ENCODE measurements at regions not wholly inside any gene's neighbourhood (a gene's known extent, or its start where the extent isn't known, plus 50 kb on each side); places are given as distances from the start of the nearest gene placed in this dataset.

DNA sequence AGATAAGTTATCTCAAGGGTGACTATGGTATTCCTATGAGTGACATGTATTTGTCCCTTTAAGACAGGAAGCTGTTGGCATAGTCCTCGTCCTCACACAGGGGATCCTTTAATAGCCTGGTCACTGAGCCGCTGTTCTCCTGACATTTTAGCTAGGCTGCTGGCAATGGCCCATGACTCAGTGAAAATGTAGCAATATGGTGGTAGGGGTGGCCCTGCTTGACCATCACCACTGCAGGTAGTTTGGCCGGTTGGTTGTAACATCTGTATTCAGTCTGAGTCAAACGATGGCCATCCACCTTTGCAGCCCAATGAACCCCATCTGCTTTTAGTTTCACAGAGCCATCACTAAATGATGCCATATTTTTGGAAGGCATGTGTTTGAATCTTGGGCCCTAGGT, 110.1 kb upstream of the RAB18 start:
- no peak overlapping the region for H3K4me3 ChIP-seq (ENCODE audit: low read depth, low read length)
- DNase-seq (ENCODE audit: low read depth) = no peak
- TF ChIP-seq, protein P1, sequence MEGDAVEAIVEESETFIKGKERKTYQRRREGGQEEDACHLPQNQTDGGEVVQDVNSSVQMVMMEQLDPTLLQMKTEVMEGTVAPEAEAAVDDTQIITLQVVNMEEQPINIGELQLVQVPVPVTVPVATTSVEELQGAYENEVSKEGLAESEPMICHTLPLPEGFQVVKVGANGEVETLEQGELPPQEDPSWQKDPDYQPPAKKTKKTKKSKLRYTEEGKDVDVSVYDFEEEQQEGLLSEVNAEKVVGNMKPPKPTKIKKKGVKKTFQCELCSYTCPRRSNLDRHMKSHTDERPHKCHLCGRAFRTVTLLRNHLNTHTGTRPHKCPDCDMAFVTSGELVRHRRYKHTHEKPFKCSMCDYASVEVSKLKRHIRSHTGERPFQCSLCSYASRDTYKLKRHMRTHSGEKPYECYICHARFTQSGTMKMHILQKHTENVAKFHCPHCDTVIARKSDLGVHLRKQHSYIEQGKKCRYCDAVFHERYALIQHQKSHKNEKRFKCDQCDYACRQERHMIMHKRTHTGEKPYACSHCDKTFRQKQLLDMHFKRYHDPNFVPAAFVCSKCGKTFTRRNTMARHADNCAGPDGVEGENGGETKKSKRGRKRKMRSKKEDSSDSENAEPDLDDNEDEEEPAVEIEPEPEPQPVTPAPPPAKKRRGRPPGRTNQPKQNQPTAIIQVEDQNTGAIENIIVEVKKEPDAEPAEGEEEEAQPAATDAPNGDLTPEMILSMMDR (IDR thresholded peaks at IDR 0.05; ENCODE audit: low read depth, low read length, missing control alignments) = no peak
- in situ Hi-C loops (cut with HindIII; ENCODE audit: low sequenced_read_pairs) = no loop called here

DNA sequence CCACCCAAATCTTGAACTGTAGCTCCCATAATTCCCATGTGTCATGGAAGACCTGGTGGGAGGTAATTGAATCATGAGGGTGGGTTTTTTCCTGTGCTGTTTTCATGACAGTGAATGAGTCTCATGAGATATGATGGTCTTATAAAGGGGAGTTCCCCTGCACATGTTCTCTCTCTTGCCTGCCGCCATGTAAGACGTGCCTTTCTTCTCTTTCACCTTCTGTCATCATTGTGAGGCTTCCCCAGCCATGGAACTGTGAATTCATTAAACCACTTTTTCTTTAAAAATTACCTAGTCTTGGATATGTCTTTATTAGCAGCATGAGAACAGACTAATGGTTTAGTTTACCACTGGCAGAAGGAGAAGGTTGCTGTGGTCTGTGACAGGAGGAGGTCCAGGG, 111.5 kb upstream of the RAB18 start:
- in situ Hi-C loops (cut with HindIII; ENCODE audit: low sequenced_read_pairs) = no loop called here
- no peak overlapping the region for H3K4me3 ChIP-seq (ENCODE audit: low read depth, low read length)
- TF ChIP-seq, protein P1 (IDR thresholded peaks at IDR 0.05; ENCODE audit: low read depth, low read length, missing control alignments) = no peak
- DNase-seq (ENCODE audit: low read depth) = no peak

- no peak for DNase-seq (ENCODE audit: low read depth)
- in situ Hi-C loops (cut with HindIII; ENCODE audit: low sequenced_read_pairs) = no loop called here
- TF ChIP-seq, protein P1 (IDR thresholded peaks at IDR 0.05; ENCODE audit: low read depth, low read length, missing control alignments) = no peak
These were observed 112.2 kb upstream of the RAB18 start for GRCh38 chr10:27391916-27392315.

GRCh38 chr10:27391325-27391724, 112.8 kb upstream of the RAB18 start:
- DNase-seq (ENCODE audit: low read depth) = no peak
- in situ Hi-C loops (cut with HindIII; ENCODE audit: low sequenced_read_pairs) = no loop called here
- TF ChIP-seq, protein P1 (IDR thresholded peaks at IDR 0.05; ENCODE audit: low read depth, low read length, missing control alignments) = no peak
- no peak overlapping the region for H3K4me3 ChIP-seq (ENCODE audit: low read depth, low read length)

More at GRCh38 chr10:27391916-27392315, 112.2 kb upstream of the RAB18 start:
- no peak overlapping the region for H3K4me3 ChIP-seq (ENCODE audit: low read depth, low read length)

GRCh38 chr10:27390681-27391080, 113.4 kb upstream of the RAB18 start:
- TF ChIP-seq, protein P1 (IDR thresholded peaks at IDR 0.05; ENCODE audit: low read depth, low read length, missing control alignments) = no peak
- in situ Hi-C loops (cut with HindIII; ENCODE audit: low sequenced_read_pairs) = no loop called here
- DNase-seq (ENCODE audit: low read depth) = no peak
- H3K4me3 ChIP-seq (ENCODE audit: low read depth, low read length) = no peak overlapping the region

DNA sequence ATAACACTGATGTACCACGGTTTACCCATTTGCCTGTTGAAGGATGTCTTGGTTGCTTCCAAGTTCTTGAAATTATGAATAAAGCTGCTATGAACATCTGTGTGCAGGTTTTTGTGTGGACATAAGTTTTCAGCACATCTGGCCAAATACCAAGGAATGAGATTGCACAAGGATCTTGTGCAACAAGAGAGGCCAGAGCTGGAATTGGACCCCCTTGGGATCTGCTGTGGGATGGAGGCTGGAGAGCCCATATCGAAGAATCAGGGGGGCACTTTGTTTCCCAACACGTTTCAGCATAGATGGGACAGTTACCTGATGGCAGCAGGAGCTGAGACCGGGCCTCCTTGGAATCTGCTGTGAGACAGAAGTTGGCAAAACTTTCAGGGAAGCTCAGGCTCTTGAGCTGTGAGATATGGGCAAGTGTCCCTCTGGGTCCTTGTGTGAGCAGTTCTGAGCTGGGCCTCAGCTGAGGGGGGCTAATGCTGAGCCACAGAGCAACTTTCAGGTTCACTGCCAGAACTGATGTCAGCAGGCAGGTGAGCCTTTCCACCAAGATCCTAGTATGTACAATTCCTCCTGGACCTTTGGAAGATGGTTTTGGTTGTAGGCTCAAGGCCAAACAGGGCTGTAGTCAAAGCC, 115.2 kb upstream of the RAB18 start:
- in situ Hi-C loops (cut with HindIII; ENCODE audit: low sequenced_read_pairs) = no loop called here
- no peak overlapping the region for H3K4me3 ChIP-seq (ENCODE audit: low read depth, low read length)
- TF ChIP-seq, protein P1 (IDR thresholded peaks at IDR 0.05; ENCODE audit: low read depth, low read length, missing control alignments) = no peak
- no peak for DNase-seq (ENCODE audit: low read depth)

Measured in astrocyte of the cerebellum (primary cell).